Hepatocyte (in vitro differentiated cells): ENCODE measurements at regions not wholly inside any gene's neighbourhood (a gene's known extent, or its start where the extent isn't known, plus 50 kb on each side); places are given as distances from the start of the nearest gene placed in this dataset.

Experiments
- DNase-seq: peaks from one replicate; pipeline ENCODE4 v3.0.0-alpha.2; 2016; ENCODE audit warnings: low spot score
- H2AFZ ChIP-seq: fragments of 200-600 bp; sonication (generic); 2 replicates; pipeline ENCODE4 v1.6.0; 2016; ENCODE audit warnings: antibody characterized with exemption, mild to moderate bottlenecking
- H3K27ac ChIP-seq: fragments of 200-600 bp; sonication (generic); 2 replicates; pipeline ENCODE4 v1.5.1; 2016; ENCODE audit warnings: mild to moderate bottlenecking
- H3K27me3 ChIP-seq: fragments of 200-600 bp; sonication (generic); 2 replicates; pipeline ENCODE4 v1.6.1; 2016
- H3K36me3 ChIP-seq: fragments of 200-600 bp; sonication (generic); replicated peaks from 2 replicates; pipeline ENCODE4 v1.5.1; 2016; ENCODE audit warnings: low read depth; ENCODE audit not compliant: insufficient read depth
- H3K4me1 ChIP-seq: fragments of 200-600 bp; sonication (generic); 2 replicates; pipeline ENCODE4 v1.5.1; 2016; ENCODE audit warnings: mild to moderate bottlenecking, moderate library complexity; ENCODE audit not compliant: insufficient read depth
- H3K4me2 ChIP-seq: fragments of 200-600 bp; sonication (generic); 2 replicates; pipeline ENCODE4 v1.6.0; 2016
- H3K4me3 ChIP-seq: fragments of 200-600 bp; sonication (generic); 2 replicates; pipeline ENCODE4 v1.5.1; 2016; ENCODE audit warnings: mild to moderate bottlenecking
- H3K79me2 ChIP-seq: fragments of 200-600 bp; sonication (generic); 2 replicates; pipeline ENCODE4 v1.6.0; 2017; ENCODE audit warnings: mild to moderate bottlenecking
- H3K9me2 ChIP-seq: fragments of 200-600 bp; sonication (generic); replicated peaks from 2 replicates; pipeline ENCODE4 v1.6.0; 2017; ENCODE audit warnings: mild to moderate bottlenecking; ENCODE audit not compliant: insufficient read depth
- H3K9me3 ChIP-seq: fragments of 200-600 bp; sonication (generic); 2 replicates; pipeline ENCODE4 v1.5.1; 2016; ENCODE audit warnings: low read depth, mild to moderate bottlenecking
- H4K20me1 ChIP-seq: fragments of 200-600 bp; sonication (generic); 2 replicates; pipeline ENCODE4 v1.6.0; 2016; ENCODE audit warnings: mild to moderate bottlenecking; ENCODE audit not compliant: insufficient read depth, poor library complexity, severe bottlenecking
- CTCF ChIP-seq: fragments of 200-600 bp; sonication (generic); IDR thresholded peaks from 2 replicates; pipeline ENCODE4 v1.5.1; 2016; ENCODE audit warnings: antibody characterized with exemption, mild to moderate bottlenecking; ENCODE audit not compliant: poor library complexity
- EZH2 ChIP-seq: fragments of 200-600 bp; sonication (generic); IDR thresholded peaks from 2 replicates; pipeline ENCODE4 v1.6.1; 2016; ENCODE audit warnings: antibody characterized with exemption, mild to moderate bottlenecking, borderline replicate concordance
- EZH2phosphoT487 ChIP-seq: fragments of 200-600 bp; sonication (generic); IDR thresholded peaks from one replicate; pipeline ENCODE4 v1.6.1; 2018; ENCODE audit warnings: antibody characterized with exemption, mild to moderate bottlenecking, low read depth, moderate library complexity; ENCODE audit not compliant: unreplicated experiment, severe bottlenecking
- WGBS: methylation state at CpG from one replicate; pipeline ENCODE4 v1.1.6; 2016; ENCODE audit warnings: low lambda C conversion rate; ENCODE audit errors: missing lambda C conversion rate; 5-methylcytosine and 5-hydroxymethylcytosine counted together

- Histone ChIP-seq H3K4me2 (no peak overlapping the region), H2AFZ (no peak overlapping the region)
- no peak for DNase-seq
Measured at GRCh38 chr1:187680823-187681222, 852.1 kb downstream of the PLA2G4A start.

GRCh38 chr1:187682112-187682511 is 853.4 kb downstream of the PLA2G4A start:
- DNase-seq = no peak
- WGBS = 75% methylated on average over 2 of the region's 2 CpGs
- Histone ChIP-seq H3K9me2 (no peaks in the 10 kb centered on the region), H3K9me3 (no peaks in the 10 kb centered on the region), H3K79me2 (no peaks in the 10 kb centered on the region), H3K36me3 (no peaks in the 10 kb centered on the region), H4K20me1 (no peaks in the 10 kb centered on the region), H3K27me3 (no peaks in the 10 kb centered on the region), H3K4me2 (no peak overlapping the region), H3K4me3 (no peak overlapping the region), H3K4me1 (no peaks in the 10 kb centered on the region), H3K27ac (no peak overlapping the region), H2AFZ (no peak overlapping the region)
- TF ChIP-seq EZH2 = no peak
- TF ChIP-seq CTCF = no peak
- TF ChIP-seq EZH2phosphoT487 = no peak

More at GRCh38 chr1:187680823-187681222, 852.1 kb downstream of the PLA2G4A start:
- WGBS = 71% methylated on average over 1 of the region's 1 CpG
- Histone ChIP-seq H4K20me1 (no peaks in the 10 kb centered on the region), H3K27me3 (no peaks in the 10 kb centered on the region), H3K4me3 (no peak overlapping the region), H3K4me1 (no peaks in the 10 kb centered on the region), H3K36me3 (no peaks in the 10 kb centered on the region), H3K9me2 (no peaks in the 10 kb centered on the region), H3K79me2 (no peaks in the 10 kb centered on the region), H3K27ac (no peak overlapping the region), H3K9me3 (no peaks in the 10 kb centered on the region)
- TF ChIP-seq EZH2 = no peak
- no peak for TF ChIP-seq CTCF
- TF ChIP-seq EZH2phosphoT487 = no peak

- no peaks in the 10 kb centered on the region for H3K27me3 ChIP-seq
- H3K36me3 ChIP-seq = no peaks in the 10 kb centered on the region
- TF ChIP-seq EZH2phosphoT487 (no peak), CTCF (no peak), EZH2 (no peak)
- H3K9me3 ChIP-seq = no peaks in the 10 kb centered on the region
- H3K27ac ChIP-seq = no peak overlapping the region
- H3K4me1 ChIP-seq = no peaks in the 10 kb centered on the region
- DNase-seq = no peak
- no peaks in the 10 kb centered on the region for H3K9me2 ChIP-seq
- H4K20me1 ChIP-seq = no peaks in the 10 kb centered on the region
- no peak overlapping the region for H3K4me3 ChIP-seq
- H3K79me2 ChIP-seq = no peaks in the 10 kb centered on the region
- no peak overlapping the region for H2AFZ ChIP-seq
- no peak overlapping the region for H3K4me2 ChIP-seq
Measured at GRCh38 chr1:187685333-187685732, 856.6 kb downstream of the PLA2G4A start.

- Histone ChIP-seq H4K20me1 (no peaks in the 10 kb centered on the region), H3K79me2 (no peaks in the 10 kb centered on the region), H3K4me3 (no peak overlapping the region), H3K4me1 (no peaks in the 10 kb centered on the region), H2AFZ (no peak overlapping the region), H3K4me2 (no peak overlapping the region), H3K27me3 (no peaks in the 10 kb centered on the region), H3K9me2 (no peaks in the 10 kb centered on the region), H3K36me3 (no peaks in the 10 kb centered on the region), H3K27ac (no peak overlapping the region), H3K9me3 (no peaks in the 10 kb centered on the region)
- no peak for TF ChIP-seq CTCF
- no peak for TF ChIP-seq EZH2phosphoT487
- TF ChIP-seq EZH2 = no peak
- DNase-seq = no peak
Measured at GRCh38 chr1:187689129-187689528, 860.4 kb downstream of the PLA2G4A start.
